K562 (cell line): ENCODE measurements at regions not wholly inside any gene's neighbourhood (a gene's known extent, or its start where the extent isn't known, plus 50 kb on each side); places are given as distances from the start of the nearest gene placed in this dataset.

Source experiments
- CHD2 ChIP-seq: IDR thresholded peaks from 2 replicates; pipeline ENCODE4 v1.6.1; 2011; ENCODE audit warnings: low read depth, low read length
- COPS2 ChIP-seq: fragments of 450-650 bp; conservative IDR thresholded peaks from 2 replicates; pipeline ENCODE4 v1.6.1; 2016; ENCODE audit warnings: mild to moderate bottlenecking, moderate library complexity
- ETV6 ChIP-seq, 3 experiments: fragments of 150-350 bp in 1 of 3; sonication (generic) in 1 of 3; formaldehyde crosslinking in 1 of 3; IDR thresholded peaks; 2 replicates each; pipeline versions ENCODE4 v1.6.1 to v1.8.0; 2014 to 2022; ENCODE audit warnings: borderline replicate concordance in 2 of 3, low read depth in 2 of 3, antibody characterized with exemption in 1 of 3, low read length in 1 of 3, mild to moderate bottlenecking in 1 of 3, missing genetic modification reagents in 1 of 3
- POLR2AphosphoS2 ChIP-seq: IDR thresholded peaks from 2 replicates; pipeline ENCODE4 v1.6.1; 2012; ENCODE audit warnings: low read length, improper control_type of control experiment
- SLC30A9 ChIP-seq: fragments of 250-450 bp; sonication (Bioruptor Pico); IDR thresholded peaks from 2 replicates; pipeline ENCODE4 v1.8.0; 2022; ENCODE audit warnings: mild to moderate bottlenecking, moderate library complexity
- SMARCA4 ChIP-seq: fragments of 450-650 bp; IDR thresholded peaks from 2 replicates; pipeline ENCODE4 v1.6.1; 2016
- TF ChIP-seq, protein P1 (sequence below), 2 experiments: fragments of 450-650 bp in 1 of 2; sonication (generic) in 1 of 2; formaldehyde crosslinking in 1 of 2; IDR thresholded peaks in 1 of 2; conservative IDR thresholded peaks in 1 of 2; 2 replicates each; pipeline versions ENCODE4 v1.6.1 to v1.8.1; 2016 to 2023; ENCODE audit warnings: mild to moderate bottlenecking in 2 of 2, moderate library complexity in 2 of 2, inconsistent platforms in 1 of 2, missing genetic modification reagents in 1 of 2

DNA sequence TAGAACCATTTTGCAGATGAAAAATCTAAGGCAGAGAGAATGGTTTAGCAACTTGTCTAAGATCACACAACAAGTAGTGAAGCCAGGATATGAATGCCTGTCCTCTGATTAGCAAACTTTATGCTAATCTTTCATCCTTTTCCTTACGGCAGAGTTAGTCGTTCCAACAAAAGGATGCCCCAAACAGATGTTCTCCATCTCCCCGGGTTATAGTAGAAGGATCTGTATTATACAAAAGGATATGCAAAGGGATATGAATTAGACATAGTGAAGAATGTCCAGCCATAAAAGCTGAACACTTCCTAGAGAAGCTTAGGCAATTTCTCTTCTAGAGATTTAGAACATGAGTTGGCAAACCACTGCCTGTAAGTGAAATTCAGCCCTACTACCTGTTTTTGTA is 291.6 kb upstream of the DUSP10 start:
- TF ChIP-seq SLC30A9 (CRISPR knock-in tag) (no peak), CHD2 (no peak), COPS2 (no peak), SMARCA4 (no peak), ETV6 (IDR thresholded peaks at IDR 0.05; ENCODE audit: borderline replicate concordance in 1 of 2, low read depth in 2 of 2, low read length in 1 of 2) (no peak), ETV6 (CRISPR knock-in tag; IDR thresholded peaks at IDR 0.05; ENCODE audit: borderline replicate concordance) (no peak), POLR2AphosphoS2 (no peak)
- TF ChIP-seq, protein P1, sequence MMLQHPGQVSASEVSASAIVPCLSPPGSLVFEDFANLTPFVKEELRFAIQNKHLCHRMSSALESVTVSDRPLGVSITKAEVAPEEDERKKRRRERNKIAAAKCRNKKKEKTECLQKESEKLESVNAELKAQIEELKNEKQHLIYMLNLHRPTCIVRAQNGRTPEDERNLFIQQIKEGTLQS (IDR thresholded peaks at IDR 0.05): no peak
- TF ChIP-seq, protein P1 (CRISPR knock-in tag; conservative IDR thresholded peaks at IDR 0.05): no peak
